ENCODE measurements at regions not wholly inside any gene's neighbourhood (a gene's known extent, or its start where the extent isn't known, plus 50 kb on each side); places are given as distances from the start of the nearest gene placed in this dataset.

DNA sequence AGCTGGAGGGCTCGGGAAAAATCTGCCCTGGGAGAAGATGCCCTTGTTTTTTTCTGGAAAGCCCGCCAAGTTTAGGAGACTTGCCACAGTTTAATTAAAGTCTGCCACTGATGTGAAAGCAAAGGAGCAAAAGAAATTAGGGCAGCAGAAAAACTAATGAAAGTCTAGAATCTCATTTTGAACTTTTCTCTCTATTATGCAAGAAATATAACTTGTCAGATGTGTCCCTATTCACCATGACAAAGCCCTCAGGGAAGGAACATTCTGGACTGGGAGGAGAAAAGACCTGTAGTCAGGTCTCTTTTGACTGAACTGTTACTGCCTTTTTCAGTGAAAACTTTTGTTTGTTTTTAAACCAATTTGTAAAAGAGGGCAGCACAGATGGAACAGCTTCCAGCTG lies 715.5 kb downstream of the SORCS3 start:
- DNase-seq (ENCODE audit: low spot score): no peak

DNA sequence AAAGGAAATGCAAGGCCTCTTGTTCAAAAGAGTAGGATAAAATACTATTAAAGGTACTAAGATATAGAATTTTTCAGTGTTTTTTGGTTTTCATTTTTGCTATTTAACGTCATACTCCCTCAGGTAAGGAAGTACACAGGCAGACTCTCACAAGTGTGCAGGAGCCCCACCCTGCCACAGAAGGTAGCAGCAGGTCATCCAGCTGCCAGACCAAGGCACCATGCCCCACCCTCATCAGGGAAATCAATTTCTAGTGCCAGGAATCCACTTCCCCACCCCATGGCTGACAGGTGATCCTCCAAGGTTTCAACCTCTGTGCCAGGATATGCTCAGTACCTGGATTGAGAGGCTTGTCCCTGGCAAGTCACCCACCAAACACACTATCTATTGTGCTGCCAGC lies 712.9 kb downstream of the SORCS3 start:
- no peak for DNase-seq (ENCODE audit: low spot score)

DNA sequence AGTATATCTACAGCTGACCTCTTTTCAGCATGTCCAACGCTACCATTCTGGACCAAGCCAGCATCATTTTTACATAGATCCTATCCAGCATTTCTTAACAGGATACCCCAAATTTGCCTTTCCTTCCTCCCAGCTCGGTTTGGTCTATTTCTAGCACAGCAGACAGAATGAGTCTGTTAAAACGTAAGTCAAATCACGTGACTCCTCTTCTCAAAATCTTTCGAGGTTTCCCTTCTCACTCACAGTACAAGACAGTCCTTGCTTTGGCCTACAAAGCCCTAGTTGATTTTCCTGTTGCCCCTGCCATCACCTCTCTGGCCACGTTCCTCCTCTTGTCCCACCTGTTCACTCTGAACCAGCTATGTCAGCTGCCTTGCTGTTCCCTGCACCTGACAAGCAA lies 711.7 kb downstream of the SORCS3 start:
- no peak for DNase-seq (ENCODE audit: low spot score)

DNA sequence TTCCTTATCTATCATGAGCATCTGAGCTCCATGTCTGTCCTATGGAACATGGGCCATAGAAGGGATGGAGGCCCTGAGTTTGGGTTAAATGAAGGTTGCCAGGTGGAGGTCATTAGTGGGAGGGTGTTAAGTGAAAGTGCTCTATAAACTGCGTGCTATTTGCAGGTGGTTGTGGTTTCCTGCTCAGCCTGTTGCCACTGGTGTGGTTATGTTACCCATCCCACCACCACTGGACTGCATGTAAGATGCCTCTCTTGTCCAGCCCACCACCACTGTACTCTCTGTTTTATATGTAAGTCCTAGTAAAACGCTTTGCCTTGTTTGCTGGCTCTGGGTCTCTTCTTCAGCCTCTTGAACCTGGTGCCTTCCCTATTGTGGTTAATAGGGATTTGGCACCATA lies 711.2 kb downstream of the SORCS3 start:
- no peak for DNase-seq (ENCODE audit: low spot score)

DNA sequence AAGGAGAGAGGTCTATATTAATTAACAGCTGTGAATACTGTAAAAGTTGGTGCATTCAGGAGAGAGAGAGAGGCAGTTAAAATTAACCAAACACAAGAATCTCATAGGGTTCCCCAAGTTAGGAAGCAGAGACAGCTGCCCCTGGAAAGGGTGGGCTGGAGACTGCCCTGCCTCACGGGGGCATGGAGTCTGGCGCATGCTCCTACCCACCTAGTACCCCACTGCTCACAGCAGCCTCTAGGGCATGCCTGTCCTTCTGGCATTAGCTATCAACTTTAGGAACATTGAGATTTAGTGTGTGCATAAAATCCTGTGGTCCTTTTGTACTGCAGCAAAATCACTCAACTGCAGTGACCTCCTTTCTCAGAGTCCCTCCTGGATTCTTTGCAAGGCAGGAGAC lies 710.1 kb downstream of the SORCS3 start:
- DNase-seq (ENCODE audit: low spot score): no peak

DNA sequence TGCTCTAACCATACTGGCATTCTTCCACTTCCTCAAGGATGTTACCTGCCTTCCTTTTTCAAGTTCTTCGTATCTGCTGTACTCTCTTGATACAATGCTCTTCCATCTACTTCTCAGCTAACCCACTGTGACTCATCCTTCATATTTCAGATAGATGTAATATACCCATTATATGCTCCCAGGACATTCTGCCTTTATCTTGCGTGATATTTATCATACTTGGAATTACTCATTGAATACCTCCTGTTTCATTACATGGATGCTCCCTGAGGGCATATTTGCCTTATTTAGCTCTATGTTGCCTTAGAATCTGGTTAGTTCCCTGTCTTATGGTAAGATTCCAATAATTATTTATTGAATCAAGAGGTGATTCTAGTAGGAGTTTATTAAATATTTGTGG lies 706.4 kb downstream of the SORCS3 start:
- DNase-seq (ENCODE audit: low spot score): peak; percentile 14

DNA sequence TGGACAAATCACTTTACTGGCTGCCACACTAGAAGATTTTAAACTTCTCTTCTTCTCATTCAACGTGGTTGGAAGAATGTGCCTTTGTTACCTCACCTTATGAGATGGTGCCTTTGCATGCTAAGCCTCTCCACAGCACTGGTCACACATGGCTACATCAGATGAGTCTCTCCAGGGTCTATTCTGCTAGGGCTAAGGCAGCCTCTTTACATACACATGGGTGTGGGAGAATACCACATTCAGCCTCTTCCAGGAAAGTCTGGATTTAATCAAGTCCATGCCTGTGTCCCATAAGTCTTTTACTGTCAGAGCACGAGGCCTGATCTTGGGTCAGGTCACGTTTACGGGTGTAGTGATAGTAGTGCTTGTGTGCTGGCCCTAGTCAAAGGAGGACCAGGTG lies 701.5 kb downstream of the SORCS3 start:
- no peak for DNase-seq (ENCODE audit: low spot score)

DNA sequence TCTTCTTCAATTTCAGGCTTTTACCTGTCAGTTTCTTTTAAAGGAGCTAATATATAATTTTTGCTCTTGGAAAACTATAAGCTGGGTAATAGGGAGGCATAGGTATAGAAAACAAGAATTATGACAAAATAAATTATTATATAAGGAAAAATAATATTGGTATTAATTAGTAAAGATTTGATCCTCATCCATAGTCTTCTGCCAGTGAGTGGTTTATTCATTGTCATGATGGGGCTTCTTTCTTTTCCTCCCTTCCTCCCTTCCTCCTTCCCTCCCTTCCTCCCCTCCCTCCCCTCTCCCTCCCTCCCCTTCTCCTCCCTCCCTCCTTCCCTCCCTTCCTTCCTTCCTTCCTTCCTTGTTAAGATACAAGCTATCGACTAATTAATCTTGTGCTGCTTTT lies 698.6 kb downstream of the SORCS3 start:
- no peak for DNase-seq (ENCODE audit: low spot score)

DNA sequence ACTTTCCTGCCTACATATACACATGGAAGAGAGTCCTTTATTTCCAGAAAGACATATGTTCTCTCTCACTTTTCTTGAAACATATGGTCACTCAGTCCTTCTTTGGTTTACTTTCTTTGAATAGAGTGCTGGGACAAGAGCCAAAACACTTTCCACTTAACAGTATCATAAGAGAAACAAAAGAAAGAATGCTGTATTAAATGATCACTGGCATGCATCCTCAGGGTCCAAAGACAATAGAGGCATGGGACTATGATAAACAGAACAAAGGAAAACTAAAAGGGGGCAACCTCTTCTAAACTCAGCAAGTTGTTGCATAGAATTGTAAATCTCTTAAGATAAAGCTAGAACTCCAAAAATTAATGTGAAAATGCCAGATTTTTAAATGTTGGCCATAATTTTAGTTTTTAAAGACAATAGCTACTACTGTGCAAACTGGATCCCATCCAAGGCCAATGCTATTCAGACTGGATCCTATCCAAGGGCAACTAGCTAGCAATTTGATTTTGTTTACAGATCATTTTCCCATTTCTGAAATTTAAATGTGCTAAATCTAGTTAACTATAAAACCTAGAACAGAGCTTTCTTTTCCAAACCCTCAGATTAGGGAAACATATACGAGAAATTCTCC lies 687.5 kb downstream of the SORCS3 start:
- no peak for DNase-seq (ENCODE audit: low spot score)
